Ishikawa (cell line): ENCODE measurements at regions not wholly inside any gene's neighbourhood (a gene's known extent, or its start where the extent isn't known, plus 50 kb on each side); places are given as distances from the start of the nearest gene placed in this dataset.

ENCODE experiments used
- FOXM1 ChIP-seq: IDR thresholded peaks from 2 replicates; pipeline ENCODE4 v1.6.1; 2012; ENCODE audit warnings: low read depth, borderline replicate concordance
- RAD21 ChIP-seq: IDR thresholded peaks from 2 replicates; pipeline ENCODE4 v1.6.1; 2012; ENCODE audit warnings: low read depth
- REST ChIP-seq: IDR thresholded peaks from 2 replicates; pipeline ENCODE4 v1.6.1; 2012; ENCODE audit warnings: low read depth, mild to moderate bottlenecking
- TAF1 ChIP-seq: IDR thresholded peaks from 2 replicates; pipeline ENCODE4 v1.6.1; 2012; ENCODE audit warnings: low read depth, mild to moderate bottlenecking
- YY1 ChIP-seq: IDR thresholded peaks from 2 replicates; pipeline ENCODE4 v1.6.1; 2012; ENCODE audit warnings: low read depth

DNA sequence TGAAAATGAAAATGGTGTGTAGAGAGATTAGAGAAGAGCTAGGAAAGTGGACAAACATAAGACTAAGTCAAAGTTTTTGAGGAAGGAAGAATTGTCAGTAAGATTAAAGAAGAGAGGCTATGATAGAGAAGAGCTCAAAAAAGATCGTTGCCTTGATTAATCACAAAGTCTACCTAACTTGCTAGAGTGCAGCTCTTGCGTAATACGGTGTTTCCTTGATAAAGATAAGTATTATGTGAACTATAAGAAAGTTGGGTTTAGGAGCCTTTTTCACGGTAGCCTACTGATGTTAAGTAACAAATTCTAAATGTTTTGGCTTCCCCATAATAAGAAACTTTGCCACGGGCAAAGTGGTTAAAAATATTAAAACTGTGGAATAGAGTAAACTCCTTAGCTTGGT is 226.4 kb upstream of the NRXN1 start:
- no peak for TF ChIP-seq YY1
- TF ChIP-seq FOXM1, result no peak
- no peak for TF ChIP-seq REST
- no peak for TF ChIP-seq TAF1
- TF ChIP-seq RAD21, result no peak
